Amygdala (tissue), 56 donors: ENCODE measurements at regions not wholly inside any gene's neighbourhood (a gene's known extent, or its start where the extent isn't known, plus 50 kb on each side); places are given as distances from the start of the nearest gene placed in this dataset.
"Not testable (repeated sequence)": the region's sequence is repeated elsewhere in the genome, so short reads cannot be mapped to it uniquely, and the experiment has no call there.

Source experiments
- DNase-seq, 56 donors: peaks; one replicate each; lab custom pipeline; 2025; lab: John Stamatoyannopoulos, UW

DNA sequence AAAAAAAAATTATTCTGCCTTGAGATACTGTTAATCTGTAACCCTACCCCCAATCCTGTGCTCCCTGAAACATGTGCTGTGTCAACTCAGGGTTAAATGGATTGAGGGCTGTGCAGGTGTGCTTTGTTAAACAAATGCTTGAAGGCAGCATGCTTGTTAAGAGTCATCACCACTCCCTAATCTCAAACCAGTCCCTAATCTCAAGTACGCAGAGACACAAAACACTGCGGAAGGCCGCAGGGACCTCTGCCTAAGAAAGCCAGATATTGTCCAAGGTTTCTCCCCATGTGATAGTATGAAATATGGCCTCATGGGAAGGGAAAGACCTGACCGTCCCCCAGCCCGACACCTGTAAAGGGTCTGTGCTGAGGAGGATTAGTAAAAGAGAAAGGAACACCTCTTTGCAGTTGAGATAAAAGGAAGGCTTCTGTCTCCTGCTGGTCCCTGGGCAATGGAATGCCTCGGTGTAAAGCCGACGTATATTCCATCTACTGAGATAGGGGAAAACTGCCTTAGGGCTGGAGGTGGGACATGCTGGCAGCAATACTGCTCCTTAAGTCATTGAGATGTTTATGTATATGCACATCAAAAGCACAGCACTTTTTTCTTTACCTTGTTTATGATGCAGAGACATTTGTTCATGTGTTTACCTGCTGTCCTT lies 402.6 kb downstream of the TBC1D32 start:
- not testable (repeated sequence) for DNase-seq

- DNase-seq = not testable (repeated sequence)
Observed at GRCh38 chr6:120930500-120930899, 403.8 kb downstream of the TBC1D32 start.

DNA sequence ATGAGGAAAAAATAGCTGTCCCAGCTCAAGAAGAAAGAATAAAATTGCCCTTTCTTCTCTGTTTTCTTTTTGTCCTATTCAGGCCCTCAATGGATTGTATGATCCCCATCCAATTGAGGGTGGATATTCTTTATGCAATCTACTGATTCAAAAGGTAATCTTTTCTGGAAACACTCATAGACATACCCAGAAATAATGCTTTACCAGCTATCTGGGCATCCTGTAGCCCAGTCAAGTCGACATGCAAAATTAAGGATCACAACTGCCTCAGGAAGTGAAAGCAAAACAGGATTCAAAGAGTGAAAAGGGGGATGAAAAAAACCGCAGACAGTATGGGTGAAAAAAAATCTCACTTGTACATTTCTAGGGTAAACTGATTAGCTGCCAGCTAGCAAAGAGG lies 410.1 kb downstream of the TBC1D32 start:
- DNase-seq = no peak

- no peak for DNase-seq
Observed at GRCh38 chr6:120918137-120918536, 416.1 kb downstream of the TBC1D32 start.

- no peak for DNase-seq
Observed at GRCh38 chr6:120916844-120917243, 417.4 kb downstream of the TBC1D32 start.

DNA sequence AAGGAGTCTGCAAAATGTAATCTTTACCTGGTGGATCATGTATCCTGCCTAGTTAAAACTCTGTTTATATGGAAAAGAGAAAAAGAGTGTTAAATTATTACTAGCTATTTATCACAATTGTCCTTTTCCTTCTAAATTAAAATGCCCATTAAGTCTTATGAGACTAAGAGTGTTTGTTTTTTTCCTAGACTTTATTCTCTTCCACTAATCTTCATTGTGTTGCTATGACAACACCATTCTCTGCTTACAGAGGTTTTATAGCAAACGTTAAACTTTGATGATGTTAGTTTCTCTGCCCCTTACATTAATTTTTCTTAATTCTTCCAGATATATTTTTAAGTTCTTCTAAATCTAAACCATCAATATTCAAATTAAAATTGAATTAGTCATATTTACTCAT lies 420.8 kb downstream of the TBC1D32 start:
- DNase-seq = no peak

GRCh38 chr6:120908767-120909166 lies 425.5 kb downstream of the TBC1D32 start:
- no peak for DNase-seq

GRCh38 chr6:120903836-120904235 lies 430.4 kb downstream of the TBC1D32 start:
- no peak for DNase-seq

DNA sequence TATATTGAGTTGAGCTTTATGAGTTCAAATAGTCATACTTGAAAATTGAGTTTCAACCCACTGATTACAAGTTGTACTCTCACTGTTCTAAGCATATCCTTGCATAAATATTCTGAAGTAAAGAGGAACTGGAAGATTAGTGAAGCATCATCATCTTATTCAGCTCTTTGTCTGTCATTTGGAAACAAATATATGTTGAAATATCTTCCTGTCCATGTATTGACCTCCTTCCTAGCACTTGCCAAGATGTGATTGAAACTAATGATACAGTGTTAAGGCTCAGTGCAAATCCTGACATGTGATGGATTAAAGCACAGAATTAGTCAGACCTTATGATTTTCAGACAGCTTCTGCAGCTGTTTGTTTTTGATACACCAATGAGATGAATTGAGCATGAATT lies 434.3 kb downstream of the TBC1D32 start:
- no peak for DNase-seq

DNA sequence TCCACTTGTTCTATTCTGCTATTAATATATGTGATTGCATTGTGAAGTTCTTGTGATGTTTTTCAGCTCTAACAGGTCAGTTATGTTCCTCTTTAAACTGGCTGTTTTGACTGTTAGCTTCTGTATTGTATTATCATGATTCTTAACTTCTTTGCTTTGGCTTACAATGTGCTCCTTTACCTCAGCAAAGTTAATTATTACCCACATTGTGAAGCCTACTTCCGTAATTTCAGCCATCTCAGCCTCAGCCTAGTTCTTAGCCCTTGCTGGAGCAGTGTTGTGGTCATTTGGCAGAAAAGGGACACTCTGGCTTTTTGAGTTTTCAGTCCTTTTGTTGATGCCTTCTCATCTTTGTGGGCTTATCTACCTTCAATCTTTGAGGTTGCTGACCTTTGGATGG lies 440.2 kb downstream of the TBC1D32 start:
- no peak for DNase-seq

GRCh38 chr6:120876931-120877330 lies 457.3 kb downstream of the TBC1D32 start:
- no peak for DNase-seq

DNA sequence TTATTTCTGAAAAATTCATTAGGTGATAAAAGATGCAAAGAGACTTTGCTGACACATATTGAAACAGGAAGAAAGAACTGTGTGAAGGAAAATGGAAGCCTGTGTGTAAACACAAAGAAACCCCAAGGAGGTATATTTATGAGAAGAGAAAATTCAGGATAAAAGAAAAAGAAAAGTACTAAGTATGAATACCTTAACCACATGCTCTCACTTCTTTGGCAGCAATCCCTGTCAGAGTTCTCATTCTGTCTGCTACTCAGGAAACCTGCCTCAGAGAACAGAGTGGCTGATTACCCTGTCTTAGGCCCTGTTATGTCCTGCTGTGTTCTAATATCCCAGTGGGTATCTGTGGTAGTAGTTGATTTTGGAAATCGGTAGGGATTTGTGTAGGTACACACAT lies 457.9 kb downstream of the TBC1D32 start:
- no peak for DNase-seq

DNA sequence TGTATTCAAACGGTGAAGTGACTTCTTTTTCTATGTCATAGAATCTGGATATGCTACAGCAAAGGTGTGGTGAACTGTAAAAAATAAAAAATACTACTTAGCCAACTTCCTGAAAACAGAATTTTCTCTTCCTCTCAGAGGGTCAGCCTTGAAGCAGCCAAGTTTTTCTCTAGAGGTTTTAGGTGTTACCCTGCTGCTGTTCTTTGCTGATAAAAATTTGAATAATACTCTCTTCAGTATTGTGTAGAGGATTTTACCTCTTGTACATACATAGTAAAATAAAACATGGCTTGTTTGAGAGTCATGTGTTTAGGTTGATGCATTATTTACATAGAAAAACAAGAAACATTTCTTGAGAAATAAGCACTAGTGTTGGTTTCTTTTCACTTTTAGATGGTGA lies 458.4 kb downstream of the TBC1D32 start:
- DNase-seq = no peak

DNA sequence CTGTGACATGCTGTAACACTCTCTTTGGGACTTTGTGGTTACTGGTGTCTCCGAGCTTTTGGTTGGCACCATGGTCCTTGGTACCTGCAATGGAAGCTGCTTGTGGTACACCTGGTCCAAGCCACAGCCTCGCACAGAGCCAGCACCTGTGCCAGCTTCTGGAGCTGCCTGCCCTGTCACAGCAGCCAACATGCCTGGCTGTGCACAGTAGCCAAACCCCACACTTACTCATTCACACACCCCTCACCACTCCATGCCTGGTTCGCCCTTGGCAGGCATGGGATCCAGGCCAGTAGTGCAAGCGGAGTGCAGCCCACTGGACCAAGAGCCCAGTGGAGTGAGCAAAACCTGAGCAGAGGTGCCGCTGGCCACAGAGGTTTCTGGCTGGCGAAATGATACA lies 459.9 kb downstream of the TBC1D32 start:
- no peak for DNase-seq

GRCh38 chr6:120873125-120873865 lies 461.0 kb downstream of the TBC1D32 start:
- no peak for DNase-seq

- no peak for DNase-seq
Observed at GRCh38 chr6:120872262-120872578, 462.1 kb downstream of the TBC1D32 start.

GRCh38 chr6:120871416-120872261 lies 462.6 kb downstream of the TBC1D32 start:
- DNase-seq = no peak

- DNase-seq = no peak
Observed at GRCh38 chr6:120869397-120869796, 464.9 kb downstream of the TBC1D32 start.

DNA sequence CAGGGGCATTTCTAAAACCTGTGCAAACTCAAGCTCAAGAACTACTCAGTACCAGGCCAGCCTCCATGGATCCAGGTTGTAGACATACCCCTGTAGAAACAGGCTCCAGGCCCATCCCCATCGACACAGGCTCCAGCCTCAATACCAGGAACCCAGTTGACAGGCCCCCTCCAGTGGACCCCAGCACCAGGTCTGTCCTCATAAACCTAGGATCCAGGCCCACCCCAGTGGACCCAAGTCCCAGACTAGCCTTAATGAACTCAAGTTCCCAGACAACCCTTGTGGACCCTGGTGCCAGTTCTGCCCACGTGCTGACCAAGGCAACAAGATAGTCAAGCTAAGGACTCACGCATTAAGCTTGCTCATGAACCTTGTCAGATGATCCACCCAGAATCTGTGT lies 476.9 kb downstream of the TBC1D32 start:
- DNase-seq = no peak

GRCh38 chr6:120854583-120854982 lies 479.7 kb downstream of the TBC1D32 start:
- DNase-seq = no peak

DNA sequence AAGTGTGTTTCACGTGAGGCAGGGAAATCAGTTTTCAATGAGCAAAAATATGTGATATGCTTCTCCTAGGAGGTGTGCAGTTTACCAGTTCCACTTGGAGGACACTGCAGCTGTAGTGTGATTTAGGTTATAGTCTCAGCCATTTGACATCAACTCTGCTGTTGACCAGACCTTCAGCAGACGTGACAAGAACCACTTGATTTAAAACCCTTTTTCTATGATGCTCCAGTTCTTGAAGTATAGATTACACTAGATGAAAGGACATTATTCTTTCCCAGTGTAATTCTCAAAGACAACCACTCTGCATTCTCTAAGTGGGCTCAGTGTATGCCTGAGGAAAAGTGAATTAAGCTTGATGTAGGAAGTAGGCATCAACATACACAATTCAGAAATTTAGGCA lies 480.8 kb downstream of the TBC1D32 start:
- DNase-seq = no peak
